ENCODE measurements at regions not wholly inside any gene's neighbourhood (a gene's known extent, or its start where the extent isn't known, plus 50 kb on each side); places are given as distances from the start of the nearest gene placed in this dataset.

- Histone ChIP-seq H3K9ac (no peak overlapping the region), H3K4me1 (ENCODE audit: low read depth, poor library complexity, severe bottlenecking) (peaks cover 66% of the 10 kb centered on the region), H3K27ac (no peak overlapping the region), H3K4me2 (no peak overlapping the region), H3K27me3 (ENCODE audit: insufficient read depth, low read depth) (no peaks in the 10 kb centered on the region), H3K4me3 (IDR thresholded peaks at IDR 0.05; ENCODE audit: insufficient read depth, low read depth, low read length) (no peak overlapping the region), H2AFZ (ENCODE audit: low read depth) (no peak overlapping the region), H3K36me3 (ENCODE audit: insufficient read depth) (no peaks in the 10 kb centered on the region), H4K20me1 (ENCODE audit: insufficient read depth) (no peaks in the 10 kb centered on the region), H3K79me2 (ENCODE audit: insufficient read depth, low read depth) (no peaks in the 10 kb centered on the region)
- TF ChIP-seq, protein P1, sequence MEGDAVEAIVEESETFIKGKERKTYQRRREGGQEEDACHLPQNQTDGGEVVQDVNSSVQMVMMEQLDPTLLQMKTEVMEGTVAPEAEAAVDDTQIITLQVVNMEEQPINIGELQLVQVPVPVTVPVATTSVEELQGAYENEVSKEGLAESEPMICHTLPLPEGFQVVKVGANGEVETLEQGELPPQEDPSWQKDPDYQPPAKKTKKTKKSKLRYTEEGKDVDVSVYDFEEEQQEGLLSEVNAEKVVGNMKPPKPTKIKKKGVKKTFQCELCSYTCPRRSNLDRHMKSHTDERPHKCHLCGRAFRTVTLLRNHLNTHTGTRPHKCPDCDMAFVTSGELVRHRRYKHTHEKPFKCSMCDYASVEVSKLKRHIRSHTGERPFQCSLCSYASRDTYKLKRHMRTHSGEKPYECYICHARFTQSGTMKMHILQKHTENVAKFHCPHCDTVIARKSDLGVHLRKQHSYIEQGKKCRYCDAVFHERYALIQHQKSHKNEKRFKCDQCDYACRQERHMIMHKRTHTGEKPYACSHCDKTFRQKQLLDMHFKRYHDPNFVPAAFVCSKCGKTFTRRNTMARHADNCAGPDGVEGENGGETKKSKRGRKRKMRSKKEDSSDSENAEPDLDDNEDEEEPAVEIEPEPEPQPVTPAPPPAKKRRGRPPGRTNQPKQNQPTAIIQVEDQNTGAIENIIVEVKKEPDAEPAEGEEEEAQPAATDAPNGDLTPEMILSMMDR (conservative IDR thresholded peaks at IDR 0.05; ENCODE audit: low read depth, low read length): no peak
Measured at GRCh38 chr6:121844898-121845297, 409.5 kb downstream of the GJA1 start.

DNA sequence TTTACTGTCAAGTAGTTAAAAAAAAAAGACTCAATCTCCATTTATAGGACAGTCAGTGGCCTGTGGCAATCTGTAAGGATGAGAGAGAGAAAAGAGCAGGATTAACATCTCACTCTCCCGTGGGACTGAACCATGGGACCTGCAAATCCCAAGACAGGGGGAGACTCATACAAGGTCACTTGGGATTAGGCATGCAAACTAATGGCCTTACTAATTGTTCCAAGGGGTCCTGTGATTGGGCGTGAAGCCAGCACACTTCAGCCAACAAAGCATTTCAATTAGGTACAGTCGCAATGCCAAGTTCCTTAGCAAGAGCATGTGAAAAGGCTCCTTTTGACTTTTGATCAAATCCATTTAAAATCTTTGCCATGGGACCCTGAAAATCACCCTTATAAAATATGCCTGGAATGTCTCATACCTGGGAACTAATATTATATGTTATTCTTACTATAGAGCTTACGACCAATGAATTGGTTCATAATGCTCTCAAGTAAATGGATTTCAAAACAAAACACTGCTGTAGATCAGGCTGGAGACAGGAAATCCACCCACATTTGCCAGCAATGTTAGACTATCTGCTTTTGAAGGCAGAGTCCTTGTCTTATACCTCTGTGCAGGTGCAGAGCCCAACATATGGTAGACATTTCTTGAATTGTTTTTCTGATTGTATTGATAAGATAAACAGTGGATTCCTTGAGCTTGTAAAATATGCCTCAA lies 412.5 kb downstream of the GJA1 start:
- no peaks in the 10 kb centered on the region for H3K27me3 ChIP-seq (ENCODE audit: insufficient read depth, low read depth)
- no peak overlapping the region for H2AFZ ChIP-seq (ENCODE audit: low read depth)
- TF ChIP-seq, protein P1 (conservative IDR thresholded peaks at IDR 0.05; ENCODE audit: low read depth, low read length): no peak
- H3K4me3 ChIP-seq (IDR thresholded peaks at IDR 0.05; ENCODE audit: insufficient read depth, low read depth, low read length): no peak overlapping the region
- no peak overlapping the region for H3K9ac ChIP-seq
- no peak overlapping the region for H3K27ac ChIP-seq
- H3K4me1 ChIP-seq (ENCODE audit: low read depth, poor library complexity, severe bottlenecking): peaks cover 40% of the 10 kb centered on the region
- H4K20me1 ChIP-seq (ENCODE audit: insufficient read depth): no peaks in the 10 kb centered on the region
- no peaks in the 10 kb centered on the region for H3K36me3 ChIP-seq (ENCODE audit: insufficient read depth)
- H3K79me2 ChIP-seq (ENCODE audit: insufficient read depth, low read depth): no peaks in the 10 kb centered on the region
- no peak overlapping the region for H3K4me2 ChIP-seq

DNA sequence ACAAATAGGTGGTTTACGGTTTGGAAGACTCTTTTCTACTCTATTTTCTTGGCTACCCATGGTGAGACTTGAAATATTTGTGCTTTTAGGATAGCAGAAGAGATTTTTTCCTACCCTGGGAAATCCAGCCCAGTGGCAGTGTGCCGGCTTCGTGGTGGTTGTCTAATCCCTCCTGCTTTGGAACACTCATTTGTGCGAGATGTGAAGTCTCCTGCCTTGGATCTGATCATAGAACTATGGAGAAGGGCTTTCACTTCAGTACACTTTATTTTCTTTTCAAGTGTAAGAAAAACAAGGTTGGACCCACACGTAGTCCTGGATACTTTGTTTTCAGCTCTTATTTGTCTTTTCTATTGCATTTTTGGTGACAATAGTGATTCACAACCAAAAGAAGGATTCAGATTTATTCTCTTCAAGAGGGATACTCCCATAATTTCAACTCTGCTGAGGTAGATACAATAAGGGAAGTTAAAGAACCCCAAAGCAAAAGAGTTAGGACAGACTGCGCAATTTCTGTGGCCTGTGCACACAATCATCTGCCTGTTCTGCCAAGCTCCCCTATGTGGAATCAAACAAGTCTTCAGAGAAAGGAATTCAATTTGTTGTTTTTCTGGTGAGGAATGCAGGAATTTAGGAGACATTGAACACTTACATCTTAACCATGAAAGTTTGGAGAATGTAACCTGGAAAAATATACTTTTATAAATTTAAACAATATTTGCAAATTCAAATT lies 413.2 kb downstream of the GJA1 start:
- H3K4me2 ChIP-seq: no peak overlapping the region
- H3K4me1 ChIP-seq (ENCODE audit: low read depth, poor library complexity, severe bottlenecking): peaks cover 40% of the 10 kb centered on the region
- H3K36me3 ChIP-seq (ENCODE audit: insufficient read depth): no peaks in the 10 kb centered on the region
- TF ChIP-seq, protein P1 (conservative IDR thresholded peaks at IDR 0.05; ENCODE audit: low read depth, low read length): no peak
- H3K27me3 ChIP-seq (ENCODE audit: insufficient read depth, low read depth): no peaks in the 10 kb centered on the region
- H4K20me1 ChIP-seq (ENCODE audit: insufficient read depth): no peaks in the 10 kb centered on the region
- H3K9ac ChIP-seq: no peak overlapping the region
- no peak overlapping the region for H2AFZ ChIP-seq (ENCODE audit: low read depth)
- H3K79me2 ChIP-seq (ENCODE audit: insufficient read depth, low read depth): no peaks in the 10 kb centered on the region
- H3K27ac ChIP-seq: no peak overlapping the region
- H3K4me3 ChIP-seq (IDR thresholded peaks at IDR 0.05; ENCODE audit: insufficient read depth, low read depth, low read length): no peak overlapping the region

DNA sequence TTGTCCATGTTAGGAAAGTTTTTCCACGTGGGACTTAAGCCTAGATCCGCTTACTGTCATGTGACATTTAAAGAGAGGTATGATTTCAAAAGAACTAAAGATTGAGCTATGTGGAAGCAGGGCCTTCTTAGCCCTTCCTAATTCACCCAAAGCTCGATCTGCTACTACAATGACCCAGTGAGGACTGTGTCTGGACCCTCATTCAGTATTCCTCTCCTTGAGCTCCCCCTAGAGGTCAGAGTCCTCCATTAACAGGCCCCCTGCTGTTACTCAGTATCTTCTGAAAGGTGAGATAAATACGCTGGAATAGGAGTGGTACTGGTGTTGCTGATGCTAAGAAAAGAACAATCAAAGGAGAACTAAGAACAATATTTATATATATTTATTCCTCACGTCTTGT lies 414.0 kb downstream of the GJA1 start:
- Histone ChIP-seq H3K27ac (no peak overlapping the region), H4K20me1 (ENCODE audit: insufficient read depth) (no peaks in the 10 kb centered on the region), H3K4me3 (IDR thresholded peaks at IDR 0.05; ENCODE audit: insufficient read depth, low read depth, low read length) (no peak overlapping the region), H3K27me3 (ENCODE audit: insufficient read depth, low read depth) (no peaks in the 10 kb centered on the region), H2AFZ (ENCODE audit: low read depth) (no peak overlapping the region), H3K4me2 (no peak overlapping the region), H3K4me1 (ENCODE audit: low read depth, poor library complexity, severe bottlenecking) (peaks cover 40% of the 10 kb centered on the region), H3K9ac (no peak overlapping the region), H3K79me2 (ENCODE audit: insufficient read depth, low read depth) (no peaks in the 10 kb centered on the region), H3K36me3 (ENCODE audit: insufficient read depth) (no peaks in the 10 kb centered on the region)
- TF ChIP-seq, protein P1 (conservative IDR thresholded peaks at IDR 0.05; ENCODE audit: low read depth, low read length): peak; percentile 75
